ENCODE measurements at regions not wholly inside any gene's neighbourhood (a gene's known extent, or its start where the extent isn't known, plus 50 kb on each side); places are given as distances from the start of the nearest gene placed in this dataset.

DNA sequence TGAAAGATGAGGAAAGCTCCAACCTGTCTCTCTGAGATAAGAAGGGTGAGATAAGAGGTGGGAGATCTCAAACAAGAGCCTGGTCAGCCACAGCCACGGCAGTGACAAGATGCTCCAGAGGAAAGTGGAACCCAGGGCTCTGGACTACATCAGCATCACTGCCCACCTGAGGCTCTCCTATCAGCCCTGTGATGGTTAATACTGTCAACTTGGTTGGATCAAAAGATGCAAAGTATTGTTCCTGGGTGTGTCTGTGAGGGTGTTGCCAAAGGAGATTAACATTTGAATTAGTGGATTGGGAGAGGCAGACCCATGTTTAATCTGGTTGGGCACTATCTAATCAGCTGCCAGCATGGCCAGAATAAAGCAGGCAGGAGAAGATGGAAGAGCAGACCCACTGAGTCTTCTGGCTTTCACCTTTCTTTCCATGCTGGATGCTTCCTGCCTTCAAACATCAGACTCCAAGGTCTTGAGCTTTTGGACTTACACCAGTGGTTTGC lies 476.6 kb upstream of the NBEA start:
- H3K27me3 ChIP-seq (ENCODE audit: insufficient read depth, low read length), result peaks cover 3% of the 10 kb centered on the region
- peaks cover 6% of the 10 kb centered on the region for H3K4me1 ChIP-seq (ENCODE audit: insufficient read depth, low read length)
- no peak overlapping the region for H3K27ac ChIP-seq (ENCODE audit: low read depth, low read length)
- TF ChIP-seq, protein P1, sequence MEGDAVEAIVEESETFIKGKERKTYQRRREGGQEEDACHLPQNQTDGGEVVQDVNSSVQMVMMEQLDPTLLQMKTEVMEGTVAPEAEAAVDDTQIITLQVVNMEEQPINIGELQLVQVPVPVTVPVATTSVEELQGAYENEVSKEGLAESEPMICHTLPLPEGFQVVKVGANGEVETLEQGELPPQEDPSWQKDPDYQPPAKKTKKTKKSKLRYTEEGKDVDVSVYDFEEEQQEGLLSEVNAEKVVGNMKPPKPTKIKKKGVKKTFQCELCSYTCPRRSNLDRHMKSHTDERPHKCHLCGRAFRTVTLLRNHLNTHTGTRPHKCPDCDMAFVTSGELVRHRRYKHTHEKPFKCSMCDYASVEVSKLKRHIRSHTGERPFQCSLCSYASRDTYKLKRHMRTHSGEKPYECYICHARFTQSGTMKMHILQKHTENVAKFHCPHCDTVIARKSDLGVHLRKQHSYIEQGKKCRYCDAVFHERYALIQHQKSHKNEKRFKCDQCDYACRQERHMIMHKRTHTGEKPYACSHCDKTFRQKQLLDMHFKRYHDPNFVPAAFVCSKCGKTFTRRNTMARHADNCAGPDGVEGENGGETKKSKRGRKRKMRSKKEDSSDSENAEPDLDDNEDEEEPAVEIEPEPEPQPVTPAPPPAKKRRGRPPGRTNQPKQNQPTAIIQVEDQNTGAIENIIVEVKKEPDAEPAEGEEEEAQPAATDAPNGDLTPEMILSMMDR (IDR thresholded peaks at IDR 0.05; ENCODE audit: extremely low read depth, low read depth, low read length), result no peak
- H4K20me1 ChIP-seq (ENCODE audit: insufficient read depth, low read length), result no peaks in the 10 kb centered on the region
- DNase-seq (ENCODE audit: insufficient read length, low spot score, missing footprints), result no peak
- H2AFZ ChIP-seq (ENCODE audit: low read length), result no peak overlapping the region
- no peaks in the 10 kb centered on the region for H3K79me2 ChIP-seq (ENCODE audit: insufficient read depth, low read length)
- no peak overlapping the region for H3K4me3 ChIP-seq (ENCODE audit: insufficient read depth, low read length)
- no peaks in the 10 kb centered on the region for H3K9me3 ChIP-seq (ENCODE audit: low read depth, low read length)
- no peaks in the 10 kb centered on the region for H3K36me3 ChIP-seq (ENCODE audit: insufficient read depth, low read length)
- no peak overlapping the region for H3K4me2 ChIP-seq (ENCODE audit: insufficient read depth, low read length)

DNA sequence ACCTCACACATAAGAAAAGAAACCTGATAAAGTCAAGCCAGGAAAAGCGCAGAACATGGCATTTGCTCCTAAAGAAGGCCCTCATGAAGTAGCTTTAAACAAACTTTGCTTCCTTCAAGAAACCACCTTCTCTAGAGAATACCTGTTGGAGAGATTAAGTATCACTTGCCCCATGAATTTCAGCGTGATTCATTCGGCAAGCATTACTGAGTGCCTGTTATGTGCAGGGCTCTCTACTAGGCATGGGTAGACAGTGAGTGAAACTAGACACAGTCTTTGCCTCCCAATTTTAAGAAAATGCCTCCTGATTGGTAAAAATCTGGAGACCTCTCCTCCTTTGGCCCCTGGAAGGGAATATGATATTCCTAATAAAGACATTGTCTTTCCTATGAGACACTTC lies 475.8 kb upstream of the NBEA start:
- TF ChIP-seq, protein P1 (IDR thresholded peaks at IDR 0.05; ENCODE audit: extremely low read depth, low read depth, low read length), result no peak
- Histone ChIP-seq H4K20me1 (ENCODE audit: insufficient read depth, low read length) (no peaks in the 10 kb centered on the region), H3K27ac (ENCODE audit: low read depth, low read length) (no peak overlapping the region), H3K4me1 (ENCODE audit: insufficient read depth, low read length) (peaks cover 6% of the 10 kb centered on the region), H3K27me3 (ENCODE audit: insufficient read depth, low read length) (peaks cover 3% of the 10 kb centered on the region), H3K4me3 (ENCODE audit: insufficient read depth, low read length) (no peak overlapping the region), H3K9me3 (ENCODE audit: low read depth, low read length) (no peaks in the 10 kb centered on the region), H3K36me3 (ENCODE audit: insufficient read depth, low read length) (no peaks in the 10 kb centered on the region), H3K79me2 (ENCODE audit: insufficient read depth, low read length) (no peaks in the 10 kb centered on the region), H2AFZ (ENCODE audit: low read length) (no peak overlapping the region), H3K4me2 (ENCODE audit: insufficient read depth, low read length) (no peak overlapping the region)
- DNase-seq (ENCODE audit: insufficient read length, low spot score, missing footprints), result no peak

DNA sequence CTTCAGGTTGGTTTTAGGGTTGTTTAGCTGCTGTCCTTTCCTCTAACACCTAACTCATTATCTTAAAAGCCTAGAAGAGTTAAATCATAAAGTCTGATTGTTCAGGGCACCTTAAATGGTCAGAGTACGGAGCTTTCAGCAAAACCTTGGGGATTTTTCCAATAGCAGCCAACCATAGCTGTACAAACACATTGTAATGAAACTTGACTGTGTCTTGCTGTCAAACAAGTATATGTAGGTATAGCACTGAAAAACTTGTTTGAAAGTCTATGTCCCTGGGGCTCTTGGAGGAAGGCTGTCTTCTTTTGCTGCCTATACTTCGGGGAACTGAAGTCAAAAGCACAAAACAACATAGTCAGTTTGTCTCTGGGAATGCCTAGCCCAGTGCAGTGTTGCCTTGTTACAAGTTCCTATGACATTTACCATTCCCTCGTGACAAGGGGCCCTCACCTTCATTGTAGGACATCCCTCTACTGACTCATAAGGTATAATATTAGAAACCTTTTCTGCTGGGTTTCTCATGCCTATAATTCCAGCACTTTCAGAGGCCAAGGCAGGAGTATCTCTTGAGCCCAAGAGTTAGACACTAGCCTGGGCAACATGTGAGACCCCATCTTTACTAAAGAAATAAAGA lies 474.5 kb upstream of the NBEA start:
- peaks cover 3% of the 10 kb centered on the region for H3K27me3 ChIP-seq (ENCODE audit: insufficient read depth, low read length)
- TF ChIP-seq, protein P1 (IDR thresholded peaks at IDR 0.05; ENCODE audit: extremely low read depth, low read depth, low read length), result no peak
- no peak overlapping the region for H2AFZ ChIP-seq (ENCODE audit: low read length)
- no peaks in the 10 kb centered on the region for H3K36me3 ChIP-seq (ENCODE audit: insufficient read depth, low read length)
- no peak for DNase-seq (ENCODE audit: insufficient read length, low spot score, missing footprints)
- H4K20me1 ChIP-seq (ENCODE audit: insufficient read depth, low read length), result no peaks in the 10 kb centered on the region
- no peak overlapping the region for H3K4me2 ChIP-seq (ENCODE audit: insufficient read depth, low read length)
- H3K79me2 ChIP-seq (ENCODE audit: insufficient read depth, low read length), result no peaks in the 10 kb centered on the region
- H3K4me1 ChIP-seq (ENCODE audit: insufficient read depth, low read length), result peaks cover 5% of the 10 kb centered on the region
- H3K27ac ChIP-seq (ENCODE audit: low read depth, low read length), result no peak overlapping the region
- H3K9me3 ChIP-seq (ENCODE audit: low read depth, low read length), result no peaks in the 10 kb centered on the region
- H3K4me3 ChIP-seq (ENCODE audit: insufficient read depth, low read length), result no peak overlapping the region

DNA sequence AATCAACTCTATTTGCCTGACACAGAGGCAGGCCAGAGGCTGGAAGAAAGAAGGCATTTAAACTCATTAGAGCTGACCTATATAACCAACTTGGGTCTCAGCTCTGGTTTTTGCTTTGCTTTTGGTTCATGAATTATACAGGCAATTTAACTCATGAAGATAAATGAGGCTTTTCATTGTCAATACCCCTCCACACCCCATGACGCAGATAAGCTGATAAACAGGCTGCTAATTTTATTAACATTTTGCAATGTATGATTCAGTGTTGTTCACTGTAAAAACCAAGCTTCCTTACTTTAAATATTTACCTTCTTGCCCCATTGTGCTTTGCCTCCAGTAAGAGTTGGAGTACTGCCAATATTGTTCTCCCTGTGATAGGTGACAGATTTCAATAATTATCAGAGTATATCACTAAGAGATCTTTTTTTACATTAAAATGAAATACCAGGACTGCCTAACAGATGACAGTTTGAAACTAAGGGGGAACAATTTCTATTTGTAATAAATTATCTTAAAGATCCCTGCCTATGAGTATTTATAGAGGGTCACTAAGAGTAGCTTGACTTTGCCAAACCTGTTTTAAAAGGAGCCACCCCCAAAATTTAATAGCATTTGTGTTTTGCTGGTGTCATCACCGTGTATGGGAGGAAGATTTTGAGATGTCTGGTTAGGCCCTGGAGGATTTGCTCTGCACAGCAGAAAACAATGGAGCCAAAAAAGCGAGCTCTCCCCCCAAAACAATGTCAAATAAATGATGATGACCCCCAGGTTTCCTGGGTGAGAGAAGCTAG lies 472.7 kb upstream of the NBEA start:
- no peaks in the 10 kb centered on the region for H3K36me3 ChIP-seq (ENCODE audit: insufficient read depth, low read length)
- no peak overlapping the region for H3K4me2 ChIP-seq (ENCODE audit: insufficient read depth, low read length)
- H3K79me2 ChIP-seq (ENCODE audit: insufficient read depth, low read length), result no peaks in the 10 kb centered on the region
- H2AFZ ChIP-seq (ENCODE audit: low read length), result no peak overlapping the region
- H3K4me1 ChIP-seq (ENCODE audit: insufficient read depth, low read length), result no peaks in the 10 kb centered on the region
- DNase-seq (ENCODE audit: insufficient read length, low spot score, missing footprints), result no peak
- TF ChIP-seq, protein P1 (IDR thresholded peaks at IDR 0.05; ENCODE audit: extremely low read depth, low read depth, low read length), result no peak
- H3K27me3 ChIP-seq (ENCODE audit: insufficient read depth, low read length), result peaks cover 3% of the 10 kb centered on the region
- no peaks in the 10 kb centered on the region for H3K9me3 ChIP-seq (ENCODE audit: low read depth, low read length)
- H3K4me3 ChIP-seq (ENCODE audit: insufficient read depth, low read length), result no peak overlapping the region
- H4K20me1 ChIP-seq (ENCODE audit: insufficient read depth, low read length), result no peaks in the 10 kb centered on the region
- H3K27ac ChIP-seq (ENCODE audit: low read depth, low read length), result no peak overlapping the region
